Caco-2 (cell line): ENCODE measurements at regions not wholly inside any gene's neighbourhood (a gene's known extent, or its start where the extent isn't known, plus 50 kb on each side); places are given as distances from the start of the nearest gene placed in this dataset.

Source experiments
- BruUV-seq: library from RNA; stranded (reverse); fragments of 400-500 nt; replicated peaks from 2 replicates; lab custom pipeline; 2021; lab: Mats Ljungman, UMichigan
- CTCF ChIA-PET: fragments of 300-600 bp; sonication (Branson Sonifier 250); formaldehyde crosslinking; loops from one replicate; lab custom pipeline; 2022; ENCODE audit warnings: antibody characterized with exemption; lab: Charles Lee
- POLR2A ChIA-PET: fragments of 300-600 bp; sonication (Branson Sonifier 250); formaldehyde crosslinking; loops from one replicate; lab custom pipeline; 2022; ENCODE audit warnings: antibody characterized with exemption; lab: Charles Lee
- DNase-seq, 2 experiments: peaks; one replicate each; pipeline versions ENCODE4 v3.0.0 to v3.0.0-alpha.2; 2020 to 2022
- H3K27me3 ChIP-seq: replicated peaks from 2 replicates; pipeline ENCODE4 v1.6.0; 2011; ENCODE audit warnings: low read length; ENCODE audit not compliant: control insufficient read depth, insufficient read depth
- H3K36me3 ChIP-seq: 2 replicates; pipeline ENCODE4 v1.5.1; 2011; ENCODE audit warnings: low read length; ENCODE audit not compliant: control insufficient read depth, insufficient read depth
- H3K4me1 ChIP-seq: fragments of 250-450 bp; sonication (Bioruptor Pico); 2 replicates; pipeline ENCODE4 v1.5.1; 2020; ENCODE audit warnings: mild to moderate bottlenecking
- H3K4me3 ChIP-seq: 2 replicates; pipeline ENCODE4 v1.5.1; 2011; ENCODE audit warnings: low read depth, mild to moderate bottlenecking, control low read depth, low read length
- H3K9me3 ChIP-seq: fragments of 250-450 bp; sonication (Bioruptor Pico); 2 replicates; pipeline ENCODE4 v1.5.1; 2020; ENCODE audit warnings: mild to moderate bottlenecking, moderate library complexity
- H3K27ac Mint-ChIP-seq: one replicate; pipeline ENCODE4 v1.8.0; 2022; ENCODE audit warnings: mixed read lengths; ENCODE audit not compliant: unreplicated experiment
- H3K27me3 Mint-ChIP-seq: one replicate; pipeline ENCODE4 v1.8.0; 2022; ENCODE audit warnings: mixed read lengths; ENCODE audit not compliant: insufficient read depth, unreplicated experiment
- H3K36me3 Mint-ChIP-seq: one replicate; pipeline ENCODE4 v1.8.0; 2022; ENCODE audit warnings: mild to moderate bottlenecking, mixed read lengths; ENCODE audit not compliant: insufficient read depth, unreplicated experiment
- H3K4me1 Mint-ChIP-seq: one replicate; pipeline ENCODE4 v1.8.0; 2022; ENCODE audit warnings: low read depth, mixed read lengths; ENCODE audit not compliant: unreplicated experiment
- H3K4me3 Mint-ChIP-seq: one replicate; pipeline ENCODE4 v1.8.0; 2022; ENCODE audit warnings: mild to moderate bottlenecking, moderate library complexity, mixed read lengths; ENCODE audit not compliant: unreplicated experiment
- H3K9me3 Mint-ChIP-seq: one replicate; pipeline ENCODE4 v1.8.0; 2022; ENCODE audit warnings: mixed read lengths; ENCODE audit not compliant: unreplicated experiment
- CTCF ChIP-seq, 2 experiments: fragments of 200-600 bp in 1 of 2; IDR thresholded peaks; 1 replicate in 1 of 2; 2 replicates in 1 of 2; pipeline versions ENCODE4 v1.5.1 to v1.8.0; 2011 to 2022; ENCODE audit warnings: antibody characterized with exemption in 1 of 2, control low read depth in 1 of 2, inconsistent platforms in 1 of 2, low read depth in 1 of 2, low read length in 1 of 2, mild to moderate bottlenecking in 1 of 2, moderate library complexity in 1 of 2; ENCODE audit not compliant: insufficient read depth in 1 of 2, severe bottlenecking in 1 of 2, unreplicated experiment in 1 of 2
- intact Hi-C: fragments of 100-400 bp; cut with micrococcal nuclease; formaldehyde crosslinking; loops from one replicate; pipeline ENCODE4 v1.10.0; 2022; ENCODE audit not compliant: unreplicated experiment

GRCh38 chr13:63093907-63094469, 1678.3 kb upstream of the PCDH20 start:
- intact Hi-C loops, result no loop called here
- ChIA-PET CTCF (no interaction called here), POLR2A (no interaction called here)
- Histone ChIP-seq H3K36me3 (no peaks in the 10 kb centered on the region), H3K27me3 (no peaks in the 10 kb centered on the region), H3K4me3 (no peak overlapping the region), H3K9me3 (no peaks in the 10 kb centered on the region), H3K4me1 (no peaks in the 10 kb centered on the region)
- Mint-ChIP-seq H3K27ac (no peak overlapping the region), H3K27me3 (no peaks in the 10 kb centered on the region), H3K4me1 (no peaks in the 10 kb centered on the region), H3K4me3 (no peak overlapping the region), H3K36me3 (no peaks in the 10 kb centered on the region), H3K9me3 (no peaks in the 10 kb centered on the region)
- no peak for DNase-seq
- TF ChIP-seq CTCF (IDR thresholded peaks at IDR 0.05; ENCODE audit: insufficient read depth in 1 of 2, low read depth in 1 of 2, low read length in 1 of 2, severe bottlenecking in 1 of 2, unreplicated experiment in 1 of 2), result no peak
- no TSS peak for BruUV-seq

- no peak overlapping the region for H3K4me3 ChIP-seq
- intact Hi-C loops, result no loop called here
- H3K4me3 Mint-ChIP-seq, result no peak overlapping the region
- no peaks in the 10 kb centered on the region for H3K27me3 Mint-ChIP-seq
- H3K36me3 ChIP-seq, result no peaks in the 10 kb centered on the region
- H3K4me1 ChIP-seq, result no peaks in the 10 kb centered on the region
- DNase-seq, result no peak
- CTCF ChIA-PET, result no interaction called here
- no peaks in the 10 kb centered on the region for H3K27me3 ChIP-seq
- POLR2A ChIA-PET, result no interaction called here
- no TSS peak for BruUV-seq
- no peaks in the 10 kb centered on the region for H3K36me3 Mint-ChIP-seq
- no peaks in the 10 kb centered on the region for H3K9me3 Mint-ChIP-seq
- H3K9me3 ChIP-seq, result no peaks in the 10 kb centered on the region
- no peak for TF ChIP-seq CTCF (IDR thresholded peaks at IDR 0.05; ENCODE audit: insufficient read depth in 1 of 2, low read depth in 1 of 2, low read length in 1 of 2, severe bottlenecking in 1 of 2, unreplicated experiment in 1 of 2)
- H3K27ac Mint-ChIP-seq, result no peak overlapping the region
- no peaks in the 10 kb centered on the region for H3K4me1 Mint-ChIP-seq
Observed at GRCh38 chr13:63092456-63092855, 1676.8 kb upstream of the PCDH20 start.

- Mint-ChIP-seq H3K27ac (no peak overlapping the region), H3K4me1 (no peaks in the 10 kb centered on the region), H3K36me3 (no peaks in the 10 kb centered on the region), H3K4me3 (no peak overlapping the region), H3K9me3 (no peaks in the 10 kb centered on the region), H3K27me3 (no peaks in the 10 kb centered on the region)
- ChIA-PET POLR2A (no interaction called here), CTCF (no interaction called here)
- no peak for DNase-seq
- H3K4me1 ChIP-seq, result no peaks in the 10 kb centered on the region
- no peak for TF ChIP-seq CTCF (IDR thresholded peaks at IDR 0.05; ENCODE audit: insufficient read depth in 1 of 2, low read depth in 1 of 2, low read length in 1 of 2, severe bottlenecking in 1 of 2, unreplicated experiment in 1 of 2)
- no peaks in the 10 kb centered on the region for H3K36me3 ChIP-seq
- no peak overlapping the region for H3K4me3 ChIP-seq
- no peaks in the 10 kb centered on the region for H3K27me3 ChIP-seq
- BruUV-seq, result no TSS peak
- H3K9me3 ChIP-seq, result no peaks in the 10 kb centered on the region
- intact Hi-C loops, result no loop called here
Observed at GRCh38 chr13:63090524-63090923, 1674.9 kb upstream of the PCDH20 start.
